NCI-H526 treated with DMSO at 0.1 percent for 48 hours (cell line): ENCODE measurements at regions not wholly inside any gene's neighbourhood (a gene's known extent, or its start where the extent isn't known, plus 50 kb on each side); places are given as distances from the start of the nearest gene placed in this dataset.
"Not testable (repeated sequence)": the region's sequence is repeated elsewhere in the genome, so short reads cannot be mapped to it uniquely, and the experiment has no call there.

Source experiments
- DNase-seq: peaks from one replicate; lab custom pipeline; 2025; lab: John Stamatoyannopoulos, UW

GRCh38 chr9:104269996-104270963, 176.2 kb downstream of the SMC2 start:
- DNase-seq = no peak

- no peak for DNase-seq
Observed at GRCh38 chr9:104276709-104277245, 182.7 kb downstream of the SMC2 start.

GRCh38 chr9:104278929-104279496, 184.9 kb downstream of the SMC2 start:
- DNase-seq = no peak

GRCh38 chr9:104279535-104280177, 185.5 kb downstream of the SMC2 start:
- DNase-seq = no peak

- no peak for DNase-seq
Observed at GRCh38 chr9:104280178-104280560, 186.1 kb downstream of the SMC2 start.

- no peak for DNase-seq
Observed at GRCh38 chr9:104280711-104281110, 186.6 kb downstream of the SMC2 start.

- DNase-seq = no peak
Observed at GRCh38 chr9:104286187-104286586, 192.1 kb downstream of the SMC2 start.

GRCh38 chr9:104286799-104287198, 192.7 kb downstream of the SMC2 start:
- DNase-seq = no peak

- no peak for DNase-seq
Observed at GRCh38 chr9:104287253-104287878, 193.3 kb downstream of the SMC2 start.

GRCh38 chr9:104293877-104294276, 199.8 kb downstream of the SMC2 start:
- DNase-seq = no peak

- DNase-seq = no peak
Observed at GRCh38 chr9:104300124-104300523, 203.9 kb upstream of the OR13F1 start.

GRCh38 chr9:104301755-104302154, 202.3 kb upstream of the OR13F1 start:
- DNase-seq = no peak

GRCh38 chr9:104302775-104303174, 201.3 kb upstream of the OR13F1 start:
- no peak for DNase-seq

GRCh38 chr9:104304925-104305324, 199.1 kb upstream of the OR13F1 start:
- no peak for DNase-seq

GRCh38 chr9:104313396-104314110, 190.5 kb upstream of the OR13F1 start:
- DNase-seq = no peak

- not testable (repeated sequence) for DNase-seq
Observed at GRCh38 chr9:104316201-104317009, 187.7 kb upstream of the OR13F1 start.

GRCh38 chr9:104319198-104319597, 184.9 kb upstream of the OR13F1 start:
- DNase-seq = no peak

GRCh38 chr9:104319685-104320084, 184.4 kb upstream of the OR13F1 start:
- no peak for DNase-seq

GRCh38 chr9:104322596-104322995, 181.5 kb upstream of the OR13F1 start:
- no peak for DNase-seq

- not testable (repeated sequence) for DNase-seq
Observed at GRCh38 chr9:104323967-104324694, 179.9 kb upstream of the OR13F1 start.
